Activated naive CD4-positive, alpha-beta T cell treated with anti-CD3 and anti-CD28 coated beads, Interleukin-2, amount 50 U/mL, for 72 hours (primary cell): ENCODE measurements at regions not wholly inside any gene's neighbourhood (a gene's known extent, or its start where the extent isn't known, plus 50 kb on each side); places are given as distances from the start of the nearest gene placed in this dataset.
A peak's percentile ranks its signal among the peaks of the same experiment; 100 is the strongest.

Experiments
- ATAC-seq, 2 donors: fragments of 150-1000 bp; cut with Tn5 transposase; 2 replicates each; pipeline ENCODE4 v1.10.0; 2021; ENCODE audit warnings: mild to moderate bottlenecking in 2 of 2, moderate library complexity in 2 of 2
- DNase-seq, 2 donors: peaks; one replicate each; pipeline ENCODE4 v3.0.0; 2021 to 2022; ENCODE audit warnings: low spot score in 2 of 2
- H3K27ac Mint-ChIP-seq, 2 donors: one replicate each; pipeline ENCODE4 v1.8.0; 2022; ENCODE audit warnings: mild to moderate bottlenecking in 2 of 2, mixed read lengths in 2 of 2
- H3K36me3 Mint-ChIP-seq, 2 donors: one replicate each; pipeline ENCODE4 v1.8.0; 2022; ENCODE audit warnings: mixed read lengths in 2 of 2
- H3K9me3 Mint-ChIP-seq, 2 donors: one replicate each; pipeline ENCODE4 v1.8.0; 2022; ENCODE audit warnings: mixed read lengths in 2 of 2

- ATAC-seq (no peak), DNase-seq (no peak)
- Mint-ChIP-seq H3K36me3 (no peaks in the 10 kb centered on the region), H3K9me3 (no peaks in the 10 kb centered on the region), H3K27ac (no peak overlapping the region)
These were observed 150.0 kb downstream of the RAP2A start for GRCh38 chr13:97583907-97584497.

DNA sequence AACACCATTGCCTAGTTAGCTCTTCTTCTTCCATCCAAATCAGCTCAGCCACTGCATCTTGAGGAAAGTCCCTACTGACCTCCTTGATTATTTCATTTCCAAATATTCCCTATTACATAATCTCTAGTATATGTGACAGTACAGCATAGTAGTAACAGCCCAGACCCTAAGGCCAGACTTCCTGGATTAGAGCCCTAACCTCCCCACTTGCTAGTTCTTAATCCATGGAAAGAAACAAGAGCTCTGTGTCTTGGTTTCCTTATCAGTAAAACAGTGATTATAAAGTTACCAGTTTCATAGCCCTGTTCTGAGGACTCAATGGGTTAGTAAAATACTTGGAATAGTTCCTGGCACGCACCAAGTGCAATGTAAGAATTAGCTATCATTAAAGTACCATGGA, 153.0 kb downstream of the RAP2A start:
- Mint-ChIP-seq H3K27ac (no peak overlapping the region), H3K9me3 (no peaks in the 10 kb centered on the region), H3K36me3 (no peaks in the 10 kb centered on the region)
- ATAC-seq: no peak
- no peak for DNase-seq

DNA sequence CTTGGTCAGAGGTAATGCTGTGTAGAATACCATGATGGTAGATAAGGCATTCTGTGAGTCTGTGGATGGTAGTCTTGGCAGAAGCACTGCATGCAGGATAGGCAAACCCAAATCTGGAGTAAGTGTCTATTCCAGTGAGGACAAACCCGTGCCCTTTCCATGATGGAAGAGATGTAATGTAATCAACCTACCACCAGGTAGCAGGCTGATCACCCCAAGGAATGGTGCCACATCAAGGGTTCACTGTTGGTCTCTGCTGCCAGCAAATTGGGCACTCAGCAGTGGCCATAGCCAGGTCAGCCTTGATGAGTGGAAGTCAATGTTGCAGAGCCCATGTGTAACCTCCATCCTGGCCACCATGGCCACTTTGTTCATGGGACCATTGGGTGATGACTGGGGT, 155.0 kb downstream of the RAP2A start:
- Mint-ChIP-seq H3K27ac (no peak overlapping the region), H3K9me3 (no peaks in the 10 kb centered on the region), H3K36me3 (no peaks in the 10 kb centered on the region)
- DNase-seq (no peak), ATAC-seq (no peak)

DNA sequence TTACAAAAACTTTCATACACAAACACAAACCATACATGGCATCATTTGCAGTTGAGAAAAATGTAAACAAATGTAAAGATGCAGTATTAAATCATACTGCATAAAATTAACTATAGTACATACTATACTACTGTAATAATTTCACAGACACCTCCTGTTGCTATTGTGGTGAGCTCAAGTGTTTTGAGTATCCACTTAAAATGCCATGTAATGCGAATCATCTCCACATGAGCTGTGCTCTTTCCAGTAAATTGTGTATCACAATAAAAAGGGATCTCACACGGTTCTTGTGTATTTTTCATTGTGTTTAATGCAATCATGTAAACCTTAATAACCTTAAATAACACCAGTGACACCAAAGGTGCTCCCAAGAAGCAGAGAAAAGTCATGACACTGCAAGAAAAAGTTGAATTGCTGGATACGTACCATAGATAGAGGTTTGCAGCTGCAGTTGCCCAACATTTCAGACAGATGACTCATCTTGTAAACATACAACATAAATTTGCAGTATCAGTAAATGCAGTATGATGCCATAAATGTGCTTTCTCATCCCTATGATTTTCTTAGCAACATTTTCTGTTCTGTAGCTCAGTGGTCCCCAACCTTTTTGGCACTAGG, 166.6 kb downstream of the RAP2A start:
- H3K36me3 Mint-ChIP-seq: peaks cover 0 to 4% of the 10 kb centered on the region in 2 donors
- no peak overlapping the region for H3K27ac Mint-ChIP-seq
- DNase-seq (no peak), ATAC-seq (no peak)
- H3K9me3 Mint-ChIP-seq: peaks cover 4 to 5% of the 10 kb centered on the region in 2 donors

DNA sequence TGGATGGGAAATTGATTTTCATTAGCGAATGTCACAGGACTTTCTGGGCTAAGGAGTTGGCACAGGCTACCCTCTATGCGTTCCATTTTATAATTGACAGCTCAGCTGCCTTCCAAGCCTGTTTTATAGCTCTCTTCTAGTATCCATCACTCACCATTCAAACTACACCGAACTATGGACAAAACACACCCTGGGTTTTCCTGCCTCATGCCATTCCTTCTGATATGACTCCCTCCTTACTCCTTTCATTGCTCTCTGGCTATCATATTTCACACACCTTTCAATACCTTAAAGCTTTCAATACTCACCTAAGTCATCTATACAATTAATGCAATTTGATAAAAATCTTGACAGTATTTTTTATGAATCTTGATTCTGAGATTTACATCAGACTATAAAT, 181.3 kb downstream of the RAP2A start:
- DNase-seq: no peak
- Mint-ChIP-seq H3K9me3 (no peaks in the 10 kb centered on the region), H3K27ac (no peak overlapping the region), H3K36me3 (no peaks in the 10 kb centered on the region)
- ATAC-seq: no peak

DNA sequence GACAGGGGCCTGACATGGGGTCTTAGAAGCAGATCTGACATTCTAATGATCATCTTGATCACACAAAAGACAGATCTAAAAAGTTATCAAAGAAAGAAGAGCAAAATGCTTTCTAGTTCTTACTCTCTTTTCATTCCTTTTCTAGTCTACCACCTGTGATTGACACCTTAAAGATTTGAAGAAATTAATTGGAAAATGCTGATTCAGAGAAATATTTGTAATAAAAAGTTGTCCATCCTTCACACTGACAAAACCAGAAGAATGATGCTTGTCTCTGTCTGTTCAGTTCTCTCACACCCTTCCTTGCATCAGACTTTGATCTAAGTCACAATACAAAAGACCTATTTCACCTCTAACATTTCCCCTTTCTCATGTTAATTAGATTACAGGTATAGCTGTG, 182.4 kb downstream of the RAP2A start:
- Mint-ChIP-seq H3K9me3 (no peaks in the 10 kb centered on the region), H3K36me3 (no peaks in the 10 kb centered on the region), H3K27ac (no peak overlapping the region)
- DNase-seq (no peak), ATAC-seq (no peak)

DNA sequence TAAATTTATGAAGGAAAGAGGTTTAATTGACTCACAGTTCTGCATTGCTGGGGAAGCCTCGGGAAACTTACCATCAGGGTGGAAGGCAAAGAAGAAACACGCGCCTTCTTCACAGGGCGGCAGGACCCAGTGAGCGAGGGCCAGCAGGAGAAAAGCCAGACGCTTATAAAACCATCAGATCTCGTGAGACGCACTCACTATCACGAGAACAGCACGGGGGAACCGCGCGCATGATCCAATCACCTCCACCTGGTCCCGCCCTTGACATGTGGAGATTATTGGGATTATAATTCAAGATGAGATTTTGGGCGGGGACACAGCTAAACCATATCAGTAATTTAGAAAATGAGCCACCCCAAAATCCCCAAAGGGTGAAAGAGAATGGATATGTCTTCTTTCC, 187.1 kb downstream of the RAP2A start:
- no peak for ATAC-seq

GRCh38 chr13:97621631-97622030, 187.7 kb downstream of the RAP2A start:
- H3K36me3 Mint-ChIP-seq: no peaks in the 10 kb centered on the region
- ATAC-seq (no peak), DNase-seq (no peak)
- H3K9me3 Mint-ChIP-seq: no peaks in the 10 kb centered on the region
- H3K27ac Mint-ChIP-seq: no peak overlapping the region

More for the DNA sequence above, 187.1 kb downstream of the RAP2A start:
- DNase-seq: no peak
- Mint-ChIP-seq H3K9me3 (no peaks in the 10 kb centered on the region), H3K27ac (no peak overlapping the region), H3K36me3 (no peaks in the 10 kb centered on the region)

GRCh38 chr13:97627566-97627965, 193.6 kb downstream of the RAP2A start:
- DNase-seq (no peak), ATAC-seq (no peak)
- H3K9me3 Mint-ChIP-seq: peaks cover 5 to 8% of the 10 kb centered on the region in 2 donors
- no peak overlapping the region for H3K27ac Mint-ChIP-seq
- H3K36me3 Mint-ChIP-seq: no peaks in the 10 kb centered on the region

DNA sequence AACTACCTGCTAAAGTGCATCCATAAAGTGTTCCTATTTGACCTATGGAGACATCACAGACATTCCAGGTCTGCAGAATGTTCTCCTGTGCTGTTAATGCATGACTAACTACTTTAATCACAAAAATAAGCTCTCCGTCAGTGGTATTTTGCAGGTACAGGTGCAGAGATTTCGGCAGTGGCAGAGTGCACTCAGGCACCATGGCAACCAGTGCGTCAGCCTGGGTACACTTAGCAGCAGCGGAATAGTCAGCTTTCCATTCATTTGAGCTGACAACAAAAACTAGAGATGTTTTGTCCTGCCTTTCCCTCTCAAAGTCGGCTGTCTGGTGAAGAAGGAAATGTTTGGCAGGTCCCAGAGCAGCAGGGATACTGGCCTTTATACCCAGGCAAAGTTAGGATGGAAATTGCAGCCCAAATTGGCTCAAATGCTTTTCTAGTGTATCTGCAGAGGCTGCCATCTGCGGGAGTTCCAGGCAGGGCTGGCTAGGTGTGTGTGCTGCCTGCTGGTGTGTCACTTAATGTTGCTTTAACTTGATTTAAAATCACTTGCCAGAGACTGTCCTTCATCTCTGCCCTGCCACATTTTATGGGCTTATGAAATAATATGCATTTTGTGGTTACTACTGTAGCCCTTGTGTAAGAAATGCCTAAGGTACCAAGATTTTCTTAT, 195.8 kb downstream of the RAP2A start:
- DNase-seq: no peak
- Mint-ChIP-seq H3K36me3 (no peaks in the 10 kb centered on the region), H3K27ac (no peak overlapping the region), H3K9me3 (peaks cover 5 to 8% of the 10 kb centered on the region in 2 donors)
- ATAC-seq: no peak

GRCh38 chr13:97630725-97631124, 196.8 kb downstream of the RAP2A start:
- Mint-ChIP-seq H3K27ac (no peak overlapping the region), H3K36me3 (no peaks in the 10 kb centered on the region), H3K9me3 (peaks cover 5 to 8% of the 10 kb centered on the region in 2 donors)
- ATAC-seq: no peak
- no peak for DNase-seq

DNA sequence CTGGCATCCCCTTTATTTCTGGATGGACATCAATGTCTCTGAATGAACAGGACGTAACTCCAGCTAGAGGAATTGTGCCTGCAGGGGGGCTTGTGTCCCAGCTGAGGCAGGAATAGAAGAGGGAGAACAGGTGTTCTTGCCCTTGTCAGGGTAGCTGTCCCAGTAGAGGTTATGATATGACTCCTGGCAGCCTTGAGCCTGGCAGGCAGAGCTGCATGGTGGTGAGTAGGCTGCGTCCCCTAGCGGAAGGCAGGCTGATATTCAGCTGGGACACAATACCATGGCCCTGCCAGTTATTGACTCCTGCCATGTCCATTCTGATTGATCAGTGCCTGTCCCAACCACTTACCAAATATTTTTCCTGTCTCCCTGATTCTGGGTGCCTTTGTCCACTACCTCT, 197.2 kb downstream of the RAP2A start:
- Mint-ChIP-seq H3K9me3 (peaks cover 5 to 8% of the 10 kb centered on the region in 2 donors), H3K27ac (no peak overlapping the region), H3K36me3 (no peaks in the 10 kb centered on the region)
- ATAC-seq (peak in 1 of 2 donors; percentile 24), DNase-seq (no peak)

DNA sequence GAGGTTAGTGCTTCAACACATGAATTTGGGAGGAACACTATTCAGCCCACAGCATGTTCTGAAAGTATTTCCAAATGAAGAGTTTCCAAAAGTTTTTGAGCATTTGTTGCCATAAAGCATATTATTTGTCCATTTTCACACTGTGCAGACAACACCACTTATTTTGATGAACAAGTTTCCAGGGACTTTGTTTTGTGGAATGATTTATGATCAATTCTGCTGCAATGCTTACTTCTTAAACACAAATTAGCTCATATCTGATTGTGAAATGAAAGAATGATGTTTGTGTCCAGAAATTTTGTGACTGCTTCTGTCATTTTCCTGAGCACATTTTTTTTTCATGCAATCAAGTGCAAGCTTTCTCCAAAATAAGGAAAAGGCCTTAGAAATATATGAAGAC, 205.3 kb downstream of the RAP2A start:
- H3K36me3 Mint-ChIP-seq: no peaks in the 10 kb centered on the region
- no peak overlapping the region for H3K27ac Mint-ChIP-seq
- DNase-seq (no peak), ATAC-seq (no peak)
- H3K9me3 Mint-ChIP-seq: no peaks in the 10 kb centered on the region

GRCh38 chr13:97640268-97640667, 206.3 kb downstream of the RAP2A start:
- DNase-seq (no peak), ATAC-seq (no peak)
- Mint-ChIP-seq H3K9me3 (no peaks in the 10 kb centered on the region), H3K27ac (no peak overlapping the region), H3K36me3 (no peaks in the 10 kb centered on the region)

- no peaks in the 10 kb centered on the region for H3K9me3 Mint-ChIP-seq
- DNase-seq (no peak), ATAC-seq (no peak)
- H3K36me3 Mint-ChIP-seq: no peaks in the 10 kb centered on the region
- no peak overlapping the region for H3K27ac Mint-ChIP-seq
These were observed 214.4 kb downstream of the RAP2A start for GRCh38 chr13:97648171-97648880.

GRCh38 chr13:97648881-97649224, 214.9 kb downstream of the RAP2A start:
- Mint-ChIP-seq H3K36me3 (no peaks in the 10 kb centered on the region), H3K9me3 (no peaks in the 10 kb centered on the region), H3K27ac (no peak overlapping the region)
- no peak for DNase-seq
- ATAC-seq: no peak

DNA sequence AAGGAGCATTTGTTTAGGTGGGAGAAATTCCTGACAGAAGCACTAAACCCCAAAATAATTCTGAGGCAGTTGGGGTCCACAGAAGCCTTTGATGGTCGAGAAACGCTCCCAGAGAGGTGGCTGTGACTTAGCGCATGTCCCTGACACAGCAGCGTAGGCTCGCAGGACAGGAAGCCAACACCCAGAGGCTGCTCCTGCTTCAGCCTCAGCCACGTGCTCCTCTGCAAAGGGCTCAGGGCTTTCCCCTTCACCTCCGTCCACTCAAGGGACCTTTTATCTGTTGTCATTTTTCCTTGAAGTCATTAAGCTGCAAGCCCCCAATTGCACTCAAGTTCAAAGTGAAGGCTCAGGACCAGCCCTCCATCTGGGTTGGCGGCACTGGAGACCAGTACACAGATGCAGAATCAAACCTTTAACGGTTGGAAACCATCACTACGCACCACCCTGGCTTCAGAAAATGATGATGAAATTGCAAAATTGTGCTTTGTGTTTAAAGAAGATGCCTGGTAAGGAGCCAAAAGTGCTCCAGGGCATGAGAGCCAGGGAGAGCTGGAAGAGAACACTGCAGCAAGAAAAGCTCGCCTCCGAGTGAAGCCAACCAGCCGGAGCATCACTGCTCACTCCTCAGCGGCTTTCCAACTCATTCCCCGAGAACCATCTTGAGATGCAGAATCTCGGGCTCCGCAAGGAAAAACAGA, 219.6 kb downstream of the RAP2A start:
- no peak overlapping the region for H3K27ac Mint-ChIP-seq
- H3K9me3 Mint-ChIP-seq: no peaks in the 10 kb centered on the region
- ATAC-seq: no peak
- no peak for DNase-seq
- H3K36me3 Mint-ChIP-seq: no peaks in the 10 kb centered on the region
